Upper lobe of left lung (tissue), 4 donors: ENCODE measurements at regions not wholly inside any gene's neighbourhood (a gene's known extent, or its start where the extent isn't known, plus 50 kb on each side); places are given as distances from the start of the nearest gene placed in this dataset.

Source experiments
- EP300 ChIP-seq, 4 donors: sonication (generic); formaldehyde crosslinking; IDR thresholded peaks; one replicate each; pipeline ENCODE4 v1.5.1; 2017; ENCODE audit warnings: antibody characterized with exemption in 4 of 4, control low read depth in 2 of 4
- POLR2A ChIP-seq, 4 donors: fragments of 450-650 bp; IDR thresholded peaks; one replicate each; pipeline ENCODE4 v1.5.1; 2016 to 2017; ENCODE audit warnings: antibody characterized with exemption in 4 of 4, mild to moderate bottlenecking in 2 of 4
- POLR2AphosphoS5 ChIP-seq, 2 donors: sonication (generic); formaldehyde crosslinking; IDR thresholded peaks; one replicate each; pipeline ENCODE4 v1.5.1; 2017; ENCODE audit warnings: antibody characterized with exemption in 2 of 2
- TF ChIP-seq, protein P1 (sequence below), 6 experiments: fragments of 450-650 bp in 4 of 6; fragments of 200-600 bp in 2 of 6; sonication (generic) in 2 of 6; IDR thresholded peaks; one replicate each; pipeline ENCODE4 v1.5.1; 2016 to 2019; ENCODE audit warnings: antibody characterized with exemption in 6 of 6

DNA sequence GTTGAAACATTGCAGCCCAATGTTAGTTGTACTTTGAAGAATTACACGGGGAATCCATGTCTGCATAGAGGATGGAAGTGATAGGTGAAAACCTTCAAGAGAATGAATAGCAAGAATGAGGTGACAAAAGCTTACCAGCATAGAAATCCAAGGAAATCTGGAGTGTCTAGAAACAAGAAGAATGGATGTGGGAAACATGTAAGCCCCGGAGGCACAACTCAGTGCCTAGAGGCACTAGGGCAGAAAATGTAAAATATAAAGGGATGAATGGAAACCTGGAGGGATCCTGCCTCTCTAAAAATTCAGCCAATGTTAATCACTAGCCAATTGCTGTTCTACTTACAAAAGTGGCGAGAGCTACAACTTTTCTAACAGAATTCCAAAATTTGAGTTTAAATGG is 619.0 kb downstream of the TBL1XR1 start:
- TF ChIP-seq, protein P1, sequence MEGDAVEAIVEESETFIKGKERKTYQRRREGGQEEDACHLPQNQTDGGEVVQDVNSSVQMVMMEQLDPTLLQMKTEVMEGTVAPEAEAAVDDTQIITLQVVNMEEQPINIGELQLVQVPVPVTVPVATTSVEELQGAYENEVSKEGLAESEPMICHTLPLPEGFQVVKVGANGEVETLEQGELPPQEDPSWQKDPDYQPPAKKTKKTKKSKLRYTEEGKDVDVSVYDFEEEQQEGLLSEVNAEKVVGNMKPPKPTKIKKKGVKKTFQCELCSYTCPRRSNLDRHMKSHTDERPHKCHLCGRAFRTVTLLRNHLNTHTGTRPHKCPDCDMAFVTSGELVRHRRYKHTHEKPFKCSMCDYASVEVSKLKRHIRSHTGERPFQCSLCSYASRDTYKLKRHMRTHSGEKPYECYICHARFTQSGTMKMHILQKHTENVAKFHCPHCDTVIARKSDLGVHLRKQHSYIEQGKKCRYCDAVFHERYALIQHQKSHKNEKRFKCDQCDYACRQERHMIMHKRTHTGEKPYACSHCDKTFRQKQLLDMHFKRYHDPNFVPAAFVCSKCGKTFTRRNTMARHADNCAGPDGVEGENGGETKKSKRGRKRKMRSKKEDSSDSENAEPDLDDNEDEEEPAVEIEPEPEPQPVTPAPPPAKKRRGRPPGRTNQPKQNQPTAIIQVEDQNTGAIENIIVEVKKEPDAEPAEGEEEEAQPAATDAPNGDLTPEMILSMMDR (IDR thresholded peaks at IDR 0.05) = no peak
- TF ChIP-seq POLR2AphosphoS5 (IDR thresholded peaks at IDR 0.05) (no peak), POLR2A (IDR thresholded peaks at IDR 0.05) (no peak), EP300 (IDR thresholded peaks at IDR 0.05) (no peak)
